ENCODE measurements at regions not wholly inside any gene's neighbourhood (a gene's known extent, or its start where the extent isn't known, plus 50 kb on each side); places are given as distances from the start of the nearest gene placed in this dataset.

GRCh38 chr21:32858628-32859027, 87.1 kb upstream of the PAXBP1 start (continued):
- TF ChIP-seq, protein P1, sequence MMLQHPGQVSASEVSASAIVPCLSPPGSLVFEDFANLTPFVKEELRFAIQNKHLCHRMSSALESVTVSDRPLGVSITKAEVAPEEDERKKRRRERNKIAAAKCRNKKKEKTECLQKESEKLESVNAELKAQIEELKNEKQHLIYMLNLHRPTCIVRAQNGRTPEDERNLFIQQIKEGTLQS (IDR thresholded peaks at IDR 0.05; ENCODE audit: insufficient read depth, low read depth, low read length), result no peak
- no peak for TF ChIP-seq MAFK (IDR thresholded peaks at IDR 0.05; ENCODE audit: low read depth, low read length)
